RWPE1 (cell line): ENCODE measurements at regions not wholly inside any gene's neighbourhood (a gene's known extent, or its start where the extent isn't known, plus 50 kb on each side); places are given as distances from the start of the nearest gene placed in this dataset.

Experiments
- CTCF ChIA-PET: fragments of 350-600 bp; sonication (Branson Sonifier 250); formaldehyde crosslinking; extraction: SDS; loops from one replicate; lab custom pipeline; 2021; lab: Yijun Ruan, JAX
- POLR2A ChIA-PET: fragments of 400-600 bp; formaldehyde crosslinking; extraction: SDS; loops from one replicate; lab custom pipeline; 2020; ENCODE audit warnings: antibody characterized with exemption; ENCODE audit not compliant: low non-redundant PET; lab: Yijun Ruan, JAX
- DNase-seq: peaks from one replicate; pipeline ENCODE4 v3.0.0; 2012; ENCODE audit warnings: low spot score
- H3K27ac ChIP-seq: fragments of 450-650 bp; 2 replicates; pipeline ENCODE4 v1.5.1; 2017
- CTCF ChIP-seq: fragments of 450-650 bp; conservative IDR thresholded peaks from 2 replicates; pipeline ENCODE4 v1.5.1; 2017; ENCODE audit warnings: low read depth, mild to moderate bottlenecking

GRCh38 chrX:137646472-137646871 is 80.5 kb downstream of the ZIC3 start:
- DNase-seq, result no peak
- no peak overlapping the region for H3K27ac ChIP-seq
- ChIA-PET POLR2A (no interaction called here), CTCF (no interaction called here)
- no peak for TF ChIP-seq CTCF

- CTCF ChIA-PET, result no interaction called here
- no peak for TF ChIP-seq CTCF
- POLR2A ChIA-PET, result no interaction called here
- DNase-seq, result no peak
- no peak overlapping the region for H3K27ac ChIP-seq
These were observed 85.7 kb downstream of the ZIC3 start for GRCh38 chrX:137651647-137652046.

GRCh38 chrX:137652086-137652485 is 86.2 kb downstream of the ZIC3 start:
- TF ChIP-seq CTCF, result no peak
- CTCF ChIA-PET, result no interaction called here
- H3K27ac ChIP-seq, result no peak overlapping the region
- no peak for DNase-seq
- POLR2A ChIA-PET, result no interaction called here

- DNase-seq, result no peak
- ChIA-PET POLR2A (no interaction called here), CTCF (no interaction called here)
- TF ChIP-seq CTCF, result no peak
- H3K27ac ChIP-seq, result no peak overlapping the region
These were observed 88.6 kb downstream of the ZIC3 start for GRCh38 chrX:137654481-137654880.

GRCh38 chrX:137667776-137668175 is 101.8 kb downstream of the ZIC3 start:
- CTCF ChIA-PET, result no interaction called here
- POLR2A ChIA-PET, result no interaction called here
- no peak overlapping the region for H3K27ac ChIP-seq
- DNase-seq, result no peak
- no peak for TF ChIP-seq CTCF

GRCh38 chrX:137684591-137684990 is 118.7 kb downstream of the ZIC3 start:
- DNase-seq, result no peak
- CTCF ChIA-PET, result no interaction called here
- no peak overlapping the region for H3K27ac ChIP-seq
- POLR2A ChIA-PET, result no interaction called here
- TF ChIP-seq CTCF, result no peak

- no peak for DNase-seq
- ChIA-PET CTCF (no interaction called here), POLR2A (no interaction called here)
- TF ChIP-seq CTCF, result no peak
- H3K27ac ChIP-seq, result no peak overlapping the region
These were observed 129.5 kb downstream of the ZIC3 start for GRCh38 chrX:137695417-137695816.
